GM21619 (cell line): ENCODE measurements at regions not wholly inside any gene's neighbourhood (a gene's known extent, or its start where the extent isn't known, plus 50 kb on each side); places are given as distances from the start of the nearest gene placed in this dataset.
"Not testable (repeated sequence)": the region's sequence is repeated elsewhere in the genome, so short reads cannot be mapped to it uniquely, and the experiment has no call there.

Experiments used
- ATAC-seq: cut with Tn5 transposase; IDR thresholded peaks from one replicate; pipeline ENCODE4 v1.9.1; 2021; ENCODE audit not compliant: unreplicated experiment

GRCh38 chr9:119945686-119946085 is 576.5 kb upstream of the BRINP1 start:
- no peak for ATAC-seq

- ATAC-seq = no peak
These were observed 571.9 kb upstream of the BRINP1 start for GRCh38 chr9:119941091-119941490.

GRCh38 chr9:119938871-119939270 is 569.6 kb upstream of the BRINP1 start:
- ATAC-seq = no peak

DNA sequence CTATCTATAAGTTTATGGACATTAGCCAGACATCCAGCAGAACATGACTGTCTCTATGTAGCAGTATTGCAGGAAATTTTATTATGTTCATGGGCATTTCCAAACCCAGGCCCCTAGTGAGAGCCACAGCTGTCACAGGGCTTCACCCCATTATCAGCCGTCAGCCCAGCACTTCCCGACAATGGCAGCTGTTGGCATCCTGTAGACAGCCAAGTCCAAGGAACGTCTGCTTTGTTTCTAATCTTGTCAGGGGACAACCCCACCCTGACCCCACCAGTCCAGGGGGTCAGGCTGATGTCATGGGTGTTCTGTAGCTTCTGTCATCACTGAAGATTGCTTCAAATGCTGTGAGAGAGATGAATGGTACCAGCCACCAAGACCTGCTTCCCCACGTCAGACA is 565.3 kb upstream of the BRINP1 start:
- ATAC-seq = no peak

GRCh38 chr9:119933191-119933590 is 564.0 kb upstream of the BRINP1 start:
- no peak for ATAC-seq

DNA sequence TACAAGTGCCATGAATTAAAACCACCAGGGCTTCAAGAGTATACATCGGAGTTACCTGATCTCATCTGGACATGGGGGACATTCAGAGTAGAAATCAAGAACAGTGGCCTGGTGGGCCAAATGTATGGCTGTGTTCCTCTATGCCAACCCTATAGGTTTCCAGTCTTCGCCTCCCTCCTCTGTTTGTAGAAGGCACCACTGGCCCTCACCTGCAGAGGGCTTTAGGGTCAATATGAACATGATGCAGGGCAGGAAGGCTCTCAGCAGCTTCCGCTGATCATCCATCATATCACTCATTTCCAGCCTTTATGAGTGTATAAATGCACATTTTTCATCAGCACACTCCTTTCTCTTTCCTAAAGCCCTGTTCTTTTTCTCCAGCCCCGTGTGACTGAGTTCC is 555.5 kb upstream of the BRINP1 start:
- ATAC-seq = no peak

DNA sequence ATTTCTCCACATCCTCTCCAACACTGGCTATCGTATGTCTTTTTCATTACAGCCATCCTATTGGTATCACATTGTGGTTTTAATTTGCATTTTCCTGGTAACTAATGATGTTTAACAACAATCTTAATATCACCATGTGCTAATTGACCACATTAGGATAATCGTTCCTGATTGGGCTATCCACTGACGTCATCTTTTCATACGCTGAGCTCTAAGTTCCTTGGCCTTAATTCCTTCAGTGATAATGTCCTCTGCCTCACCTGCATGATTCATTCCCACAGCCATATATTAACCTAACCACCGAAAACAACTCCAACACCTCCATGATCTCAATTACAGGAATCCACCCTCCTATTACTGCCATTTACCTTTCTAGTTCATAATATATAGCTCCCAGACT is 547.9 kb upstream of the BRINP1 start:
- no peak for ATAC-seq

DNA sequence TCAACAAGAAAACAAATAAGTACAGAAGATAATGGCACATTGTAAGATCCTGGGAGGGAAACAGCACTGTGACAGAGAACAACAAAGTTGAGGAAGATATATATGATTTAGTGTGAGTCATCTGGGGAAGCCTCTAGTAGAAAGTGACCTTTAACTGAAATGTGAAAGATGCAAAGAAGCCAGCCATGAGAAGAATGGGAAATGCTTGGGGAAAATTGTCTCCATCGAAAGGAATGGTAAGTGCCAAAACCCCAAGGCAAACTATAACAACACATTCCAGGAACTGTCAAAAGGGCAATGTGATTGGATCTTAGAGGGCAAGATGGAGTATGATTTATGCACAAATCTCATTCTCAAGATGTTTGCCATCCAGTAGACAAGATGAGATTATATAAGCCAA is 537.8 kb upstream of the BRINP1 start:
- no peak for ATAC-seq

- ATAC-seq = no peak
These were observed 536.5 kb upstream of the BRINP1 start for GRCh38 chr9:119905724-119906123.

GRCh38 chr9:119903851-119904250 is 534.6 kb upstream of the BRINP1 start:
- no peak for ATAC-seq

GRCh38 chr9:119902611-119903010 is 533.4 kb upstream of the BRINP1 start:
- ATAC-seq = no peak

GRCh38 chr9:119898316-119898715 is 529.1 kb upstream of the BRINP1 start:
- ATAC-seq = no peak

- ATAC-seq = no peak
These were observed 515.2 kb upstream of the BRINP1 start for GRCh38 chr9:119884438-119884837.

- no peak for ATAC-seq
These were observed 512.7 kb upstream of the BRINP1 start for GRCh38 chr9:119881898-119882297.

DNA sequence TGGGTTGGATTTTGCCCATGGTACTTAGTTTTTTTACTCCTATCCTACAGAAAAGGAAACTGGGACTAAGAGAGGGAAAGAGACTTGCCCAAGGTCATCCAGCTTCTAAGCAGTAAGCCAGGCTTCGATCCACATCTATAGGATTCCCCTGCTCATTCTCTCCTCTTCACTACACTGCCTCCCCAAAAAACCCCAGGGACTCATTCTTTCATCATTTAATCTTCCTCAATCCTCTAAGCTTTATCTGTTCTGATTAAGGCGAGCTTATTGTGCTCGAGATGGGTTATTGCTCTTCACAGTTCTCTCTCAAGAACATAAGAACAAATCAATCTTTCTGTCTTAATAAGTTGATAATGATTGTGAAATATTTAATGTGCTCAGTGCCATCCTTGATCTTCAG is 511.1 kb upstream of the BRINP1 start:
- ATAC-seq = no peak

- no peak for ATAC-seq
These were observed 508.1 kb upstream of the BRINP1 start for GRCh38 chr9:119877306-119877705.

- no peak for ATAC-seq
These were observed 504.6 kb upstream of the BRINP1 start for GRCh38 chr9:119873877-119874276.

- ATAC-seq = not testable (repeated sequence)
These were observed 501.0 kb upstream of the BRINP1 start for GRCh38 chr9:119870251-119870650.

DNA sequence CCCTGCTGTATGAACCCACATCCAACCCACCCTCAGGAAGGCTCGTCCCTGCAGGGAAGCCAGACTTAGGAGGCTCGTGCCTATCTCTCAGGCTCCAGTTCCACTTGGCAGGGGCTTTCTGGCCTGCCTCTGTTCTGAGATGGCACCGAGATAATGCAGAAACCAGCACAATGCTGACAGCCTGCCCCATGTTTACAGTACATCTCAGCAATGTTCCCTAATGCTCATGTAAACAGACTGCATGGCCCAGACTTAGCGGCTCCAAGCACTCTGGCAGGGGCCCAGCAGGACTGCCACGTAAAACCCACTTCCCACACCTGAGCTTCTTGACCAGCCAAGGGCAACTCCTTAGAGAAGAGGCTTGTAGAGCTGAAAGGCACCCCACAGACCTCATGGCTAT is 499.5 kb upstream of the BRINP1 start:
- no peak for ATAC-seq

DNA sequence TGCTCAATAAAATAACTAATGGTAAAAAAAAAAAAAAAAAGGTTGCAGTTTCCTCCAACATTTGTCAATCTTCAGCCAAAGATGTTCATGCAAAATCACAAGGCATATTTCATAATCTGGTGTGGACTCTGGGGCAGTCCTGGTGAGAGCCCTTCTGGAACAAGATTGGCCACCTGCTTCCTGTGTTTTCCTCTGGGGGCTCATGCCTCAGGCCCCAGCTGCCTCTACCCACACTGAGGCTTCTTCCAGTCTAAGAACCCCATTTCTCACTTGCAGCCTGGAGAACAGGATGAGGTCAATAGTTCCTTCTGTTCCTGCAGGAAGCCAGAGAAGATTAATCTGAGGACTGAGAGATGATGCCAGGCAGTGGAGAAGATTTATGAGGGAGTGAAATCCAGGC is 492.6 kb upstream of the BRINP1 start:
- no peak for ATAC-seq

- no peak for ATAC-seq
These were observed 489.9 kb upstream of the BRINP1 start for GRCh38 chr9:119859128-119859527.

DNA sequence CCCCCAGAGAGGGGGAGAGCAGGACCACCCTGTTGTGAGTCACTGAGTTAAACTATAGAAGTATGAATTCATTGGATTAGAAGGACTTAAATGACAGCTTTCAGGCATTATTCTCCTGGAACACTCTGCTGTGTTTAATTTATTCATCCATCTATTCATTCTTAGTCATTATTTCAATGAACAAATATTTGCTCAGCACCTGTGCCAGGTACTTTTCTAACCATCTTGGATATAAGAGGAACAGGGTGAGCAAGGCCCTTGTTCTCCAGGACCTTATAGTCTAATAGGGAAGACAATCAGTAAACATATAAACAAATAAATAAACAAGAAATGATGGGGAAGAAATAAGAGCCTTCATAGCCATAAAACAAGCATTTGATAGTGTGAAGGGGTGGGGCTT is 483.9 kb upstream of the BRINP1 start:
- ATAC-seq = no peak

GRCh38 chr9:119852390-119852789 is 483.2 kb upstream of the BRINP1 start:
- ATAC-seq = no peak

- ATAC-seq = no peak
These were observed 475.2 kb upstream of the BRINP1 start for GRCh38 chr9:119844431-119844830.
